ENCODE measurements at regions not wholly inside any gene's neighbourhood (a gene's known extent, or its start where the extent isn't known, plus 50 kb on each side); places are given as distances from the start of the nearest gene placed in this dataset.
"Not testable (repeated sequence)": the region's sequence is repeated elsewhere in the genome, so short reads cannot be mapped to it uniquely, and the experiment has no call there.

DNA sequence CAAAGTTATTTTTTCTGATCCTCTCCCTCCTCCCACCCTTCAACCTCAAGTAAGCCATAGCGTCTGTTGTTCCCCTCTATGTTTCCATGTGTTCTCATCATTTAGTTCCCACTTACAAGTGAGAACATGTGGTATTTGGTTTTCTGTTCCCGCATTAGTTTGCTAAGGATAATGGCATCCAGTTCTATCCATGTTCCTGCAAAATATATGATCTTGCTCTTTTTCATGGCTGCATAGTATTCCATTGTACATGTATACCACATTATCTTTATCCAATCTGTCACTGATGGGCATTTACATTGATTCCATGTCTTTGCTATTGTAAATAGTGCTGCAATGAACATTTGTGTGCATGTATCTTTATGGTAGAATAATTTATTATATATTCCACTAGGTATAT lies 252.0 kb upstream of the ACVR2A start:
- H3K36me3 Mint-ChIP-seq; H3K4me1 Mint-ChIP-seq (ENCODE audit: low read depth); H3K27ac Mint-ChIP-seq; H3K4me3 Mint-ChIP-seq; DNase-seq; POLR2A ChIA-PET; CTCF ChIA-PET; intact Hi-C loops (cut with micrococcal nuclease); H3K27me3 Mint-ChIP-seq: not testable (repeated sequence)
- H3K9me3 Mint-ChIP-seq, result peaks cover 13% of the 10 kb centered on the region

DNA sequence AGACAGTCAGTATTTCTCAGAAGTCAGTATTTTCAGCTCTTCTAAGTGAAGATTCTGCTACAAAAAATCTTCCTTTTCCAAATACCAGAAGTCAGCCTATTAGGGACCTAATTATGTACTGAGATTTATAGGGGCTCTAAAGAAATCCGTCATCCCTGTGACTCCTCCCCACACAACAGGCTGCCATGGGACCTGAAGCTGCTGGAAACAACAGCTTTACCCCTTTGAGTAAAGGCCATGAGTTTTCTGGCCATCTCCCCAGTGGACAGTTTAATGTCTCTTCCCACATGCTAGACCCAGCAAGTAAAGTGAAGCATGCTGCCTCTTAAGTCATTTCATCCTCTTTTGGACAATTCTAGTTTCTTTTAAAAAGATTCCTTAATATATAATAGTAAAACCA lies 255.7 kb upstream of the ACVR2A start:
- intact Hi-C loops (cut with micrococcal nuclease), result no loop called here
- Mint-ChIP-seq H3K27ac (no peak overlapping the region), H3K4me3 (no peak overlapping the region), H3K4me1 (ENCODE audit: low read depth) (no peaks in the 10 kb centered on the region), H3K36me3 (peaks cover 5% of the 10 kb centered on the region), H3K27me3 (no peaks in the 10 kb centered on the region), H3K9me3 (peaks cover 18% of the 10 kb centered on the region)
- no peak for DNase-seq
- POLR2A ChIA-PET, result no interaction called here
- CTCF ChIA-PET, result no interaction called here

DNA sequence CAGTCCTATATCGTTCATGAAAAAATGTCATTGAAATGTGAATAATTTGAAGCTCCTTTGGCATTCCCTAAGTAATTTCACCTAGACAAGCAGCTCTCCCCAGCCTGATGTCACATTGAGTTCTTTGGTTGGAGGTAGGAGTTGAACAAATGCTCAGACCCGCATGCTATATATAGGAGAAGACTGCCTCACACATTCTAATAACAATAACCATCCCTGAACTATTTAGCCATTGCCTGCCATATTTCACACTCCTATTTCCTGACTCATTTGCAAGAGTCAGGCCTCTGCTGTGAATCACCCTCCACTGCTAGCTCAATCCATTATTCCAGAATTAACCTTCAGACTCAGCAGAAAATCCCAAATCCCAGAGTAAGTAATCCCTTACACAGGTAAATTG lies 256.6 kb upstream of the ACVR2A start:
- CTCF ChIA-PET, result no interaction called here
- POLR2A ChIA-PET, result no interaction called here
- Mint-ChIP-seq H3K4me1 (ENCODE audit: low read depth) (no peaks in the 10 kb centered on the region), H3K36me3 (peaks cover 5% of the 10 kb centered on the region), H3K4me3 (no peak overlapping the region), H3K9me3 (peaks cover 18% of the 10 kb centered on the region), H3K27ac (no peak overlapping the region), H3K27me3 (no peaks in the 10 kb centered on the region)
- intact Hi-C loops (cut with micrococcal nuclease), result no loop called here
- DNase-seq, result no peak

DNA sequence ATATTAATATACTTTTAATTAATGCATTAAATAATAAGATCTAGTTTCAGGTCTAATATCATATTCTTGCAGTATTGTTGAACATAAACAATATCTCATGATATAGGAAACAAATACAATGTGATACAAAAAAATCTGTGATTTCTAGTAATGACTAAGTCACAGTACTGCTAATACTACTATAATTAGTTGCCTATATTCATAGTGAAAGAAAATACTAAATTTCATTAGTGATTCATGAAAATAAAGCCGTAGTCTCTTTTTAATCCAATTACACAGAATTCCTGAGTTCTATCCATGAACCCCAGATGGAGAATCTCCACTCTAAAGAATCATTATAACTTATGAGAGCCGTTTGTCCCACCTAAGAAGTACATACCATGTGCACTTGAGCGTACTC lies 266.3 kb upstream of the ACVR2A start:
- DNase-seq, result no peak
- Mint-ChIP-seq H3K27me3 (no peaks in the 10 kb centered on the region), H3K4me3 (no peak overlapping the region), H3K9me3 (peaks cover 6% of the 10 kb centered on the region), H3K27ac (no peak overlapping the region), H3K36me3 (peaks cover 1% of the 10 kb centered on the region), H3K4me1 (ENCODE audit: low read depth) (no peaks in the 10 kb centered on the region)
- ChIA-PET CTCF (no interaction called here), POLR2A (no interaction called here)
- intact Hi-C loops (cut with micrococcal nuclease), result no loop called here

DNA sequence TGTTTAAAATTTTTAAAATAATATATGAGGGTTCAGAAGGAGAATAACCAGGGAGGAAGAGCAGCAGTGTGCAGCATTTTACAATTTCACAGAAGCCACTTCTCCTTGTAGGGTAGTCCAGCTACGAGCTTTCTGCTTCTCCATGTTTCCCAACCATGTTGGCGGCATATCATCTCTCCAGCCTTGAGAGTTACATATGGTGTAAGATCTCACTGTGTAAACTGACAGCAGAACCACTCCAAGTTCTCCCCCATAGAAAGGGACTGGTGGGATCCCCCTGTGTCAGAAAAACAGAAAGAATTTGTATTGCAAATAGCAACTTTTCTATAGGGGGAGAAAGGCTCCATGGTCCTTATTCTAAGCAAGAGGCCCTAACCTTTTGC lies 266.8 kb upstream of the ACVR2A start:
- H3K27me3 Mint-ChIP-seq, result no peaks in the 10 kb centered on the region
- CTCF ChIA-PET, result interaction anchor here (0.6 kb wide), 1 partner anchor 1162 kb away, joined by 4 read pairs; no protein-coding TSS in a partner anchor
- H3K27ac Mint-ChIP-seq, result no peak overlapping the region
- H3K36me3 Mint-ChIP-seq, result peaks cover 1% of the 10 kb centered on the region
- H3K9me3 Mint-ChIP-seq, result peaks cover 6% of the 10 kb centered on the region
- H3K4me1 Mint-ChIP-seq (ENCODE audit: low read depth), result no peaks in the 10 kb centered on the region
- no peak for DNase-seq
- POLR2A ChIA-PET, result no interaction called here
- H3K4me3 Mint-ChIP-seq, result no peak overlapping the region
- intact Hi-C loops (cut with micrococcal nuclease), result no loop called here

DNA sequence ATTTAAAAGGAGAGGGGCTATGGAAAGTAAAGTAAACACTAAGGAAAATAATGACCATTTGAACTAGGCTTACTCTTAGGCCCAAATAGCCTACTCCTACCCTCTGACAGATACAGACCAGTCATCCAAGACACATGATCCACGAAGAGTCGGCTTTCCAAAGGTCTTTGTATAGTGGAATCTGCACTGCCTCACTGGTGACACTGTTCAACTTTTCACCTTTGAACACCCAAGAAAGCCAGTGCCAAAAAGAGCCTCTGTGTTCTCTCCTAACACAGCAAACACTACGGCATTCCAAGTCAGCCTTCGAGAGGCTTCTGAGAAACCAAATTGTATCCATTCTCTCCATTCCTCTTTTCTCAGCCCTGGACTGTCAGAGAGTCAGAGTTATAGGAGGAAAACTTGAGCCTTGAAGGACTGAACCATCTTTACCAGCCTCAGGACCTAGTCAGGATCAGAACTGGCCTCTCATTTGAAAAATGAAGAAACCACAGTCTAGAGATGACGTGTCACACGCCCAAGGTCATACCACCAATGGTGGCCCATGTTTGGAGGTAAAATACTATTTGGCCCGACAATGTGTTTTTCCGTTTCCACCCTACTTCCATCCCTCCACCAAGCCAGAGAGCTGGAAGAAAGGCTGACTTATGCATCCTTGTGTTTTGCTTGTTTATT lies 267.4 kb upstream of the ACVR2A start:
- ChIA-PET CTCF (interaction anchor here (0.6 kb wide), 1 partner anchor 1162 kb away, joined by 4 read pairs; no protein-coding TSS in a partner anchor), POLR2A (no interaction called here)
- Mint-ChIP-seq H3K4me3 (no peak overlapping the region), H3K9me3 (peaks cover 5% of the 10 kb centered on the region), H3K27ac (no peak overlapping the region), H3K36me3 (peaks cover 1% of the 10 kb centered on the region), H3K4me1 (ENCODE audit: low read depth) (no peaks in the 10 kb centered on the region), H3K27me3 (no peaks in the 10 kb centered on the region)
- intact Hi-C loops (cut with micrococcal nuclease), result no loop called here
- no peak for DNase-seq

DNA sequence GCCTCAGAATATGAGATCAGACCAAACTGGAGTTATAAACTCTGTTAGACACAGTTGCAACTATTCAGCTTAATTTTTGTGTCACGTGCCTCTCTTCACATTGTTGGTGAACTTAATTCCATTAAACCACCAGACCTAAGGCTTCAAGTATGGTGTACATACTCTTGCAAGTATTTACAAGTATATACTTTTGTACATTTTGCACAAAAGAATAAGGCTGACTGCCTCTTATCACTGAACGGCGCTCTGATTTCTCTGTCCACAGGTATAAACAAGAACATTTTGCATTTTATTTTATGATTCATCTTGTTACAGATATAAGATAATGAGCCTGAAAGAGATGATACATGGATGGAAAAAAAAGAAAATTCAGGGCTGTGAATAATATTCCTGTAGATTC lies 269.7 kb upstream of the ACVR2A start:
- intact Hi-C loops (cut with micrococcal nuclease), result no loop called here
- H3K36me3 Mint-ChIP-seq, result no peaks in the 10 kb centered on the region

DNA sequence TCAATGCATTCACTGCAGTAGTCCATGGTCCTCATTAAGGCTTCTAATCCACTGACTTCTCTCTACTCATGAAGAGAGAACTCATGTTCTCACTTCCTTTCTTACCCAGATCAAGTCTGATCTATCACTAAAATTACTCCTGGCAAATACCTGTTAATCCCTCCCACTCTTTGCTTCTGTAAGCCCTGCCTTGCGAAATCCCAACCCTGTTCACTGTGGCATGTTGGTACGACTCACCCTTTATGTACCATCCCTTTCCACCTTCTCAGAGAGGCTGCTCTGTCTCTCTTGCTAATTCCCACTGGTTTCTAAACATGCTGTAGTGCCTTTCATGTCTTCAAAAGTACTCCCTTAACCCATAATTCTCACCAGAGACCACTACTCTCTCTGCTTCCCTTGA lies 272.2 kb upstream of the ACVR2A start:
- ChIA-PET CTCF (no interaction called here), POLR2A (no interaction called here)
- no peaks in the 10 kb centered on the region for H3K36me3 Mint-ChIP-seq
- intact Hi-C loops (cut with micrococcal nuclease), result no loop called here
- H3K4me1 Mint-ChIP-seq (ENCODE audit: low read depth), result no peaks in the 10 kb centered on the region
- no peak overlapping the region for H3K4me3 Mint-ChIP-seq
- H3K9me3 Mint-ChIP-seq, result peaks cover 7% of the 10 kb centered on the region
- no peak overlapping the region for H3K27ac Mint-ChIP-seq
- H3K27me3 Mint-ChIP-seq, result no peaks in the 10 kb centered on the region
- no peak for DNase-seq

More for the DNA sequence above, 269.7 kb upstream of the ACVR2A start:
- POLR2A ChIA-PET, result no interaction called here
- no peak for DNase-seq
- H3K4me1 Mint-ChIP-seq (ENCODE audit: low read depth), result no peaks in the 10 kb centered on the region
- peaks cover 7% of the 10 kb centered on the region for H3K9me3 Mint-ChIP-seq
- no peak overlapping the region for H3K27ac Mint-ChIP-seq
- no peaks in the 10 kb centered on the region for H3K27me3 Mint-ChIP-seq
- CTCF ChIA-PET, result no interaction called here
- no peak overlapping the region for H3K4me3 Mint-ChIP-seq

DNA sequence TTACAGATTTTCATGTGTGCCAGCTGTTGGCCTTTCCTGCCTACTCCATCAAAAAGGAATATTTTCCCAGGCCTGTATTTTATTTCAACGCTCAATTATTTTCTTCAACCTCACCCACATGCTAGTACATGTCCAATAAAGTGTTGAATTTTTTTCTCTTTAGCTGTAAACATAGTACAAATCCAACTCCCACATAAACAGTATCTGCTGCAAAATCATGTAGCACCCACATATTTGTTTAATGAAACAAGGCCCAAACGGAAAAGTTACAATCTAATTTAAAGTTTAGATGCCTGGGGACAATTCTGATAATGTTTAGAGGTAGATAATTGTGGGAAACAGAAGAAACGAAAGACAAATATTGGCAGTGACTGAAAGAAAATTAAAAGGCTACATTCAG lies 275.4 kb upstream of the ACVR2A start:
- Mint-ChIP-seq H3K4me3 (no peak overlapping the region), H3K4me1 (ENCODE audit: low read depth) (no peaks in the 10 kb centered on the region), H3K27me3 (no peaks in the 10 kb centered on the region), H3K27ac (no peak overlapping the region), H3K36me3 (no peaks in the 10 kb centered on the region), H3K9me3 (peaks cover 7% of the 10 kb centered on the region)
- no peak for DNase-seq
- POLR2A ChIA-PET, result no interaction called here
- intact Hi-C loops (cut with micrococcal nuclease), result no loop called here
- CTCF ChIA-PET, result no interaction called here

DNA sequence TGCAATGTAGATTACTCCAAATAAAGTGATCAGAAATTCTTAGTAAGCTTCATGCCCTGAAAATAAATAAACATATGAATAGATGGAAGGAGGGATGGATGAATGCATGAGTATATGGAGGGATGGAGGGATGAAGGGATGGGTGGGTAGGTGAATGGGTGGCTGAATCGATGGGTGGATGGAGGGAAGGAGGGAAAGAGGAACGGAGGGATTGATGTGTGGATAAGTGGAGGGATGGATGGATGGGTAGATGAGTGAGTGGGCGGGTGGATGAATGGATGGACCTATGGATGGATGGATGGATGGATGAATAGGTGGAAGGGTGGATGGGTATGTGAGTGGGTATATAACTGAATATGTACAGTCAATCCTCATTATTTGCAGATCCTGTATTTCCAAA lies 276.7 kb upstream of the ACVR2A start:
- Mint-ChIP-seq H3K27me3 (no peaks in the 10 kb centered on the region), H3K36me3 (no peaks in the 10 kb centered on the region), H3K27ac (no peak overlapping the region), H3K4me3 (no peak overlapping the region), H3K9me3 (peaks cover 7% of the 10 kb centered on the region), H3K4me1 (ENCODE audit: low read depth) (no peaks in the 10 kb centered on the region)
- POLR2A ChIA-PET, result no interaction called here
- DNase-seq, result no peak
- CTCF ChIA-PET, result no interaction called here
- intact Hi-C loops (cut with micrococcal nuclease), result no loop called here

DNA sequence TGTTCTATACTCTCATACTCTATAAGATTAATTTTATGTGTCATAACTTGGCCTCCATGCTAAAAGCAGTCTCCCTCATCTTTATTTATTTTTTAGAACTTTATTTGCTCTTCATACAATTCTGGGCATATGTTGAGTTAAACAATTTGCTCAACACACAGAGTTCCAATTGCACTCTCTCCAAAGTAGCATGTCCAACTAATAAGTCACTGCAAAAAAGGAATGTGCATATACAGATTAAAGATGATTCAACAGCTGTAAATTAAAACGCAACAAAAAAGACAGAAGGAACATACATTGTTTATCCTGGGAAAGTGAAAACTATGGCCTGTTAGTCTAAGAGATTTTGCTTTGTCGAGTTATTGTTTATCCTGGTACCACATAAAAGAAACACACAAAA lies 277.7 kb upstream of the ACVR2A start:
- H3K9me3 Mint-ChIP-seq, result peaks cover 7% of the 10 kb centered on the region
- H3K27ac Mint-ChIP-seq, result no peak overlapping the region
- intact Hi-C loops (cut with micrococcal nuclease), result no loop called here
- no peak for DNase-seq
- H3K4me3 Mint-ChIP-seq, result no peak overlapping the region
- no peaks in the 10 kb centered on the region for H3K4me1 Mint-ChIP-seq (ENCODE audit: low read depth)
- CTCF ChIA-PET, result no interaction called here
- H3K36me3 Mint-ChIP-seq, result no peaks in the 10 kb centered on the region
- POLR2A ChIA-PET, result no interaction called here
- H3K27me3 Mint-ChIP-seq, result no peaks in the 10 kb centered on the region

DNA sequence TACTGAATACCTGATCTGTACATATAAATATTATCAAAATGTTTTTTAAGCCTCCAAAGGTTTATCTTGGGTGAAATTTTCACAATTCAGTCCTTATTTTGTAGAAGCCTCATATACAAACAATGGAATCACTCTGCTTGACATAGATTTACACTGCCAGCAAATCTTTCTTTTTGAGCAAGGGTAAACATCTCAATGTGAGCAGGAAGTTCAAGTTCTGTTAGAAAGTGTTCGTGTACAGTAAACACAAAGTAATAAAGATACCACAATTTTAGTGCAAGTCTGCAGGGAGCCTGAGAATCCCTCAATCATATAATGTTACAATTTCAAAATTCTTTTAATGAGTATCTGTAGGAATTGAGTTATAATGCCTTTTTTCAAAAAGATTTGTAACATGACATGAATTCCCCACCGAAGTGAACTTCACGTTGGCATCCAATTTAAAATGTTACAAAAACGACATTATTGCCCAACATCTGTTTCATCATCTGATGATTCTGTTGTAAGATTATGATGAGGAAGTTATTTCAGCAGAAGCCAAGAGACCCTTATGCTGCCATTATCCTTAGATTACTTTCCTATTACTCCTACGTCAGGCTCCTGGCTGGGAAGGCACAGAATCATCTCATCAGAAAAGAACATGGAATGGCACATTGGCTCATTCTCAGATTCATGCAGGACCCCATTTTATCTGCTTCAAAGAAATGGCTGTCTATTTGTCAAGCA lies 283.9 kb upstream of the ACVR2A start:
- POLR2A ChIA-PET, result no interaction called here
- CTCF ChIA-PET, result no interaction called here
- no peaks in the 10 kb centered on the region for H3K36me3 Mint-ChIP-seq
- H3K27ac Mint-ChIP-seq, result no peak overlapping the region
- no peaks in the 10 kb centered on the region for H3K4me1 Mint-ChIP-seq (ENCODE audit: low read depth)
- no peak overlapping the region for H3K4me3 Mint-ChIP-seq
- no peak for DNase-seq
- H3K27me3 Mint-ChIP-seq, result no peaks in the 10 kb centered on the region
- intact Hi-C loops (cut with micrococcal nuclease), result no loop called here
- H3K9me3 Mint-ChIP-seq, result no peaks in the 10 kb centered on the region

DNA sequence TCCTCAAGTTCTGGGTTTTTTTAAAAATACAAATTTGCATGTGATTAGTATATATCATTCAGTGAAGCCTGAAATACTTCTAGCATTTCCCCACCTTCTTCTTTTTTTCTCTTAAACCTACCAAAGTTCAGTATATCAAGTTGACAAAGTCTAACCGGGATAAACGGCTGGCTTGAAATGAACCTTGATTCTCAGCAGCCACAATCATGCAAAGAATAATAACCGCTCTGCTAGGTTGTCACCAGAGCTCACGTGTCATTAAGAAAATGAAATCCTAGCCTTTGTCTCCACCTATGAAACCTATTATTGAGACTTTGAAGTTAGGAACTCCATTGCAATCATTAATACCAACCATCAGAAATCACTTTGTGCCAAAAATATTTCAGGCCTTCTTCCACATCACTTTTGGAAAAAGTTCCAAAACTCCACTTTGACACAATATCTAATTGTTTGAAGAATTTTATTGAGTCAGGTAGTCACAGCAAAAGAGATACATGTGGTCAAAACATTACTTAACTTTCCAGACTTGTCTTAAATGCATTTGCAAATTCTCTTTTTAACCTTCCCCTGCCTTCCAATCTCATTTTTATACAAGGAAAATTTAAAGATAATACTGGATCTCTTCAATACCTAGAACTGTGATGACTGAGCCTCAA lies 285.6 kb upstream of the ACVR2A start:
- ChIA-PET CTCF (no interaction called here), POLR2A (no interaction called here)
- Mint-ChIP-seq H3K27me3 (no peaks in the 10 kb centered on the region), H3K27ac (no peak overlapping the region), H3K9me3 (no peaks in the 10 kb centered on the region), H3K36me3 (no peaks in the 10 kb centered on the region), H3K4me3 (no peak overlapping the region), H3K4me1 (ENCODE audit: low read depth) (no peaks in the 10 kb centered on the region)
- intact Hi-C loops (cut with micrococcal nuclease), result no loop called here
- DNase-seq, result no peak
